ENCODE measurements at regions not wholly inside any gene's neighbourhood (a gene's known extent, or its start where the extent isn't known, plus 50 kb on each side); places are given as distances from the start of the nearest gene placed in this dataset.
A peak's percentile ranks its signal among the peaks of the same experiment; 100 is the strongest.

DNA sequence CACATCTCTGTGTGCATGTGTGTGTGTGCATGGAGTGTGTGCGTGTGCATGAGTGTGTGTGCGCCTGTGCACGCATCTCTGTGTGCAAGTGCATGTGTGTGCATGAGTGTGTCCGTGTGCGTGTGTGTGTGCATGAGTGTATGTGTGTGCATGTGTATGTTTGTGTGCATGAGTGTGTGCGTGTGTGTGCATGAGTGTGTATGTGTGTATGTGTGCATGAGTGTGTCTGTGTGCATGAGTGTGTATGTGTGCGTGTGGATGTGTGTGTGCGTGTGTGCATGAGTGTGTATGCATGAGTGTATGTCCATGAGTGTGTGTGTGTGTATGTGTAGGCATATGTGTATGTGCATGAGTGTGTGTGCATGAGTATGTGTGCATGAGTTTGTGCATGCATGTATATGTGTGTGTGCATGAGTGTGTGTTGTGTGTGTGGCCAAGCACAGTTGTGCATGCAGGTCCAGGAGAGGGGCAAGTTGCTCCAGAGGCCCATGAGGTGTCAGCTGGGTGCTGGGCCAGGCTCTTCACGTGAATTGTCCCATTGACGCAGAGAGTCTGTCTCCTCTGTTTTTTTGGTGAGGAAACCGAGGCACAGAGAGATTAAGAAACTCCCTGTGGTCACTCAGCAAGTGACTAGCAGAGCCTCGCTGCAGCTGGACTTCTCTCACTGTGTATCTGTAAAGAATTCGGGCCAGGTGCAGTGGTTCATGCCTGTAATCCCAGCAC lies 75.5 kb downstream of the ASB1 start:
- H3K36me3 ChIP-seq: no peaks in the 10 kb centered on the region
- no peak for ATAC-seq
- intact Hi-C loops (cut with DNase I): no loop called here
- H3K4me3 ChIP-seq: no peak overlapping the region
- 77% methylated on average over 11 of the region's 13 CpGs for WGBS (ENCODE audit: insufficient coverage, low coverage, low lambda C conversion rate, missing lambda C conversion rate)
- TF ChIP-seq CTCF (IDR thresholded peaks at IDR 0.05) (no peak), POLR2A (IDR thresholded peaks at IDR 0.05) (no peak)
- H3K27ac ChIP-seq: no peak overlapping the region
- no peaks in the 10 kb centered on the region for H3K4me1 ChIP-seq
- H3K27me3 ChIP-seq: no peaks in the 10 kb centered on the region
- peak in 1 of 3 donors; percentile 8 for DNase-seq
- H3K9me3 ChIP-seq: no peaks in the 10 kb centered on the region

GRCh38 chr2:238502956-238503791 lies 76.4 kb downstream of the ASB1 start:
- H3K36me3 ChIP-seq: no peaks in the 10 kb centered on the region
- no peaks in the 10 kb centered on the region for H3K27me3 ChIP-seq
- 96% methylated on average over 8 of the region's 23 CpGs for whole genome bisulfite sequencing (ENCODE audit: insufficient coverage, low coverage, low lambda C conversion rate, missing lambda C conversion rate)
- no peak overlapping the region for H3K4me3 ChIP-seq
- H3K27ac ChIP-seq: no peak overlapping the region
- no peak for TF ChIP-seq POLR2A (IDR thresholded peaks at IDR 0.05)
- TF ChIP-seq CTCF (IDR thresholded peaks at IDR 0.05): no peak
- DNase-seq (peak in 1 of 3 donors; percentile 36), ATAC-seq (no peak)
- H3K9me3 ChIP-seq: no peaks in the 10 kb centered on the region
- intact Hi-C loops (cut with DNase I): no loop called here
- H3K4me1 ChIP-seq: no peaks in the 10 kb centered on the region

DNA sequence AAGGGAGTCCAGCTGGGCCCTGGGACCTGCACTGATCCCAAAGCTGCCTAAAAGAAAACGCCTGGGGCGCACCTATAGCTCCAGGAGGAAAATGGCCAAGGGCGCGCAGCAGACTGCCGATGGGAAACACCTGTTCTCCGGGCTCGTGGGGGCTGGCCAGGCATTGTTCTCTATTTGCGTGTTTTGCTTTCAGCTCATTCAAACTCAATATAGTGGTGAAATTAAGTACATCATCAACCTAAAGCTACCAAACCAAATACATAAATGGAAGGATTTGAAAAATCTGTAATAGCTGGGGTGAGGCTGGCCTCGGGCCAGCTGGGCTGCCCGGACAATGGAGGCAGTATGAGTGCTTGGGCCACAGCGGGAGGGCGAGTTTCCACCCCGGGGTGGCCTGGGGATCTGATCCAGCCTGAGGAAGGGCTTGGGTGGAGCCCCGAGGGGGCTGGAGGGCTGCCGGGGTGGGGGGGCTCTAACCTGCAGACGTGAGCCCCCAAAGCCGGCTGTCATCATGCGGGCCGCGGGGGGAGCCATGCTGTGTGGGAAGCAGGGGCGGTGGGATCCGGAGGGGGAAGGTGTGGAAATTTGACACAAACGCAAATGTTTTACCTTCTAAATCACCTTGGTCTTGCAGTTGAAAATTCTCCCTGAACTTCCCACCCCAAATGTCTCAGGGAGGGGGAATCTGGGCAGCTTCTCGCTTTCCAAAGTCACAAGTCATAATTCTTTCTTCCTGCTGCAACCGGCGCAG lies 77.6 kb downstream of the ASB1 start:
- intact Hi-C loops (cut with DNase I): no loop called here
- Histone ChIP-seq H3K27me3 (no peaks in the 10 kb centered on the region), H3K4me3 (no peak overlapping the region), H3K9me3 (no peaks in the 10 kb centered on the region), H3K27ac (no peak overlapping the region), H3K4me1 (no peaks in the 10 kb centered on the region), H3K36me3 (no peaks in the 10 kb centered on the region)
- ATAC-seq: no peak
- TF ChIP-seq CTCF (IDR thresholded peaks at IDR 0.05): no peak
- no peak for TF ChIP-seq POLR2A (IDR thresholded peaks at IDR 0.05)
- 87% methylated on average over 13 of the region's 26 CpGs for whole genome bisulfite sequencing (ENCODE audit: insufficient coverage, low coverage, low lambda C conversion rate, missing lambda C conversion rate)
- DNase-seq: peak in 2 of 3 donors; percentile 31 to 38

DNA sequence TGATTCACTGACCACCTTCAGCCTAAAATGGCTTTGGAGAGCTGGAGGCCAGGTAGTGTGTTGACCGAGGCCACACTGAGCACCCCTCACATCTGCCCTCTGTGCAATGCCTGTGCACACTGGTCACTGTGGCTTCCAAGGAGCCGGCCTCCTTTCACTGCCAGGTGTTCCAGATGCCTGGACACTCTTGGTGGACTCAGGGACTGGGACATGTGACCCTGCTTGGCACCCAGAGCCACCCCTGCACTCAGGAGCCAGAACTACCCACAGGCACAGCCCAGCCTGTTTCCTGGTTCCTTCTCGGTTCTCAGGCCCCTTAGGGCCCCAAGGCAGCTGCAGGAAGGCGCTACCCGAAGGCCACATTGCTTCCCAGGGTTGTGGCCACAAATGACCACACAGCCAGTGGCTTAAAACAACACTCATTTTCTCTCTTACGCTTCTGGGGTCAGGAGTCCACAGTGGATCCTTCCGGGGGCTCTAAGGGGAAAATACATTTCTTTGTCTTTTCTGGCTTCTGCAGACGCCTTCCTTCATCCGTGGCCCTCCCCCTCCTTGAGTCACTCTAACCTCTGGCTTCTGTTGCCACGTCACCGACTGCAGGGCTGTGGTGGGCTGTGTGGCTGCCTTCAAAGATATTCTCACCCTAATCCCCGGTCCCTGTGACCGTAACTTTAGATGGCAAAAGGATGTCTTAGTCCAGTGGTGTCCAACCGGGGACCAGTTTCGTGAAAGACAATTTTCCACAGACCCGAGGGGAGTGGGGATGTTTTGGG lies 78.6 kb downstream of the ASB1 start:
- Histone ChIP-seq H3K4me3 (no peak overlapping the region), H3K27me3 (no peaks in the 10 kb centered on the region), H3K9me3 (no peaks in the 10 kb centered on the region), H3K4me1 (no peaks in the 10 kb centered on the region), H3K27ac (no peak overlapping the region), H3K36me3 (no peaks in the 10 kb centered on the region)
- intact Hi-C loops (cut with DNase I): no loop called here
- DNase-seq (no peak), ATAC-seq (no peak)
- WGBS (ENCODE audit: insufficient coverage, low coverage, low lambda C conversion rate, missing lambda C conversion rate): 75% methylated on average over 14 of the region's 16 CpGs
- TF ChIP-seq POLR2A (IDR thresholded peaks at IDR 0.05) (no peak), CTCF (IDR thresholded peaks at IDR 0.05) (no peak)
